Chondrocyte (in vitro differentiated cells): ENCODE measurements at regions not wholly inside any gene's neighbourhood (a gene's known extent, or its start where the extent isn't known, plus 50 kb on each side); places are given as distances from the start of the nearest gene placed in this dataset.

Source experiments
- DNase-seq: peaks from one replicate; pipeline ENCODE4 v3.0.0; 2021; ENCODE audit warnings: mixed read lengths, low spot score
- H3K27ac Mint-ChIP-seq: one replicate; pipeline ENCODE4 v1.8.0; 2021; ENCODE audit warnings: mild to moderate bottlenecking, moderate library complexity, mixed read lengths; ENCODE audit not compliant: unreplicated experiment
- H3K27me3 Mint-ChIP-seq: 2 replicates; pipeline ENCODE4 v1.8.0; 2021; ENCODE audit warnings: low read depth, mixed read lengths
- H3K36me3 Mint-ChIP-seq: 2 replicates; pipeline ENCODE4 v1.8.0; 2021; ENCODE audit warnings: low read depth, mixed read lengths
- H3K4me1 Mint-ChIP-seq: 2 replicates; pipeline ENCODE4 v1.8.0; 2021; ENCODE audit warnings: low read depth, mild to moderate bottlenecking, mixed read lengths
- H3K4me3 Mint-ChIP-seq: one replicate; pipeline ENCODE4 v1.8.0; 2021; ENCODE audit warnings: mild to moderate bottlenecking, moderate library complexity, mixed read lengths; ENCODE audit not compliant: unreplicated experiment
- H3K9me3 Mint-ChIP-seq: 2 replicates; pipeline ENCODE4 v1.8.0; 2021; ENCODE audit warnings: low read depth, mixed read lengths
- TF ChIP-seq, protein P1 (sequence below): fragments of 200-600 bp; sonication (generic); IDR thresholded peaks from 2 replicates; pipeline ENCODE4 v1.5.0; 2021; ENCODE audit warnings: antibody characterized with exemption, mild to moderate bottlenecking, moderate library complexity

DNA sequence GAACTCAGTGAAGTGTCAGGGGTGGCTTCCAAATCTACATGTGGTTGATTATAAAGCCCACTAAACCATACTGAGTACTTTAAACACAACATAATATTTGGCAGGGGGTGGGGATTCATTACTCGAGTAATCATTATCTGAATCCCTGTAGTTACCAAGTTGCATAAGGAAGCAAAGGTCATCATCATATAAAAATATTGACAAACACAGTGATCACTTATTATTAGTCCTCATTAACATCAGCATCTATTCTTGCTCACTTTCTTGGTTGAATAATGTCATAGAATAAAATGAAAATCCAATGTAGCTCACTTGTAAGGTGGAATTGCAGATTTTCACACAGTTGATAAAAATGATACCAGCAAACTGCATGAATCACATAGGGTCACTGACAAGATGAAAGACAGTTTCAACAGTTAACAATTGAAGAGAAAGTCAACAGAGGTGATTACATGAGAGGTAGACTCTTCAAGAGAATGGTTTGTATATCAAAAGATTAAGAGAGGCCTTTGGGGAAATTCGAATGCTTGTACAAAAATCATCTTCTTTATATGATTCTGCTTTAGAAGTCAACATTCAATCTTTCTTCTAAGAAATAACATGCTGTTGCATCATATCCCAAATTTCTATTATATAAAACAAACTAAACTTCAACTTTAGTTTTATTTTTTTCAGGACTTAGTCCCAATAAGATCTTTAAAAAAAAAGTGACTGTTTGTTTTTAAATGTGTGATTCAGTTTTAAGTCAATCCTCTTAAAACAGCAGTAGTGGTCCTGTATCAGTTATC is 185.5 kb upstream of the KLF14 start:
- DNase-seq: no peak
- H3K4me1 Mint-ChIP-seq: peaks cover 75% of the 10 kb centered on the region
- peak overlapping the region; percentile 20 for H3K27ac Mint-ChIP-seq
- H3K4me3 Mint-ChIP-seq: no peak overlapping the region
- no peaks in the 10 kb centered on the region for H3K27me3 Mint-ChIP-seq
- TF ChIP-seq, protein P1, sequence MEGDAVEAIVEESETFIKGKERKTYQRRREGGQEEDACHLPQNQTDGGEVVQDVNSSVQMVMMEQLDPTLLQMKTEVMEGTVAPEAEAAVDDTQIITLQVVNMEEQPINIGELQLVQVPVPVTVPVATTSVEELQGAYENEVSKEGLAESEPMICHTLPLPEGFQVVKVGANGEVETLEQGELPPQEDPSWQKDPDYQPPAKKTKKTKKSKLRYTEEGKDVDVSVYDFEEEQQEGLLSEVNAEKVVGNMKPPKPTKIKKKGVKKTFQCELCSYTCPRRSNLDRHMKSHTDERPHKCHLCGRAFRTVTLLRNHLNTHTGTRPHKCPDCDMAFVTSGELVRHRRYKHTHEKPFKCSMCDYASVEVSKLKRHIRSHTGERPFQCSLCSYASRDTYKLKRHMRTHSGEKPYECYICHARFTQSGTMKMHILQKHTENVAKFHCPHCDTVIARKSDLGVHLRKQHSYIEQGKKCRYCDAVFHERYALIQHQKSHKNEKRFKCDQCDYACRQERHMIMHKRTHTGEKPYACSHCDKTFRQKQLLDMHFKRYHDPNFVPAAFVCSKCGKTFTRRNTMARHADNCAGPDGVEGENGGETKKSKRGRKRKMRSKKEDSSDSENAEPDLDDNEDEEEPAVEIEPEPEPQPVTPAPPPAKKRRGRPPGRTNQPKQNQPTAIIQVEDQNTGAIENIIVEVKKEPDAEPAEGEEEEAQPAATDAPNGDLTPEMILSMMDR: no peak
- H3K36me3 Mint-ChIP-seq: no peaks in the 10 kb centered on the region
- H3K9me3 Mint-ChIP-seq: no peaks in the 10 kb centered on the region

DNA sequence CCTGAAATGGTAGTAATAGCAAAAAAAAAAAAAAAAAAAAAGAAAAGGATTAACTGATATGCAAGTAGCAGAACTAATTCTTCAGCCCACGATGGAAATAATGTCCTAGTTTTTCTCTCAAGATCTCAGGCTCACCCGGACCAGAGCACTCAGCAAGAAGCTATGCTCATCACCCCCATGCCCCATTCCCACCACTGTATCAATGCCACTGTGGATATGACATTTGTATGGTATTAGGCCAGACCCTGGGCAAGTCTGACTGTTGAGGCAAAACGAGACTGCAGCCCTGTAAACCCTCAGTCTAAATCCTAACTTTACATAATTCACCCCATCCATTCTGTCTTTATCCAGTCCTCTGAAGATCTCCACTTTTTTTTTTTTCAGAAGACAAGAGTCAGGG is 186.1 kb upstream of the KLF14 start:
- Mint-ChIP-seq H3K27ac (peak overlapping the region; percentile 37), H3K4me1 (peaks cover 70% of the 10 kb centered on the region), H3K4me3 (no peak overlapping the region), H3K9me3 (no peaks in the 10 kb centered on the region), H3K36me3 (no peaks in the 10 kb centered on the region), H3K27me3 (no peaks in the 10 kb centered on the region)
- no peak for DNase-seq
- TF ChIP-seq, protein P1: no peak

DNA sequence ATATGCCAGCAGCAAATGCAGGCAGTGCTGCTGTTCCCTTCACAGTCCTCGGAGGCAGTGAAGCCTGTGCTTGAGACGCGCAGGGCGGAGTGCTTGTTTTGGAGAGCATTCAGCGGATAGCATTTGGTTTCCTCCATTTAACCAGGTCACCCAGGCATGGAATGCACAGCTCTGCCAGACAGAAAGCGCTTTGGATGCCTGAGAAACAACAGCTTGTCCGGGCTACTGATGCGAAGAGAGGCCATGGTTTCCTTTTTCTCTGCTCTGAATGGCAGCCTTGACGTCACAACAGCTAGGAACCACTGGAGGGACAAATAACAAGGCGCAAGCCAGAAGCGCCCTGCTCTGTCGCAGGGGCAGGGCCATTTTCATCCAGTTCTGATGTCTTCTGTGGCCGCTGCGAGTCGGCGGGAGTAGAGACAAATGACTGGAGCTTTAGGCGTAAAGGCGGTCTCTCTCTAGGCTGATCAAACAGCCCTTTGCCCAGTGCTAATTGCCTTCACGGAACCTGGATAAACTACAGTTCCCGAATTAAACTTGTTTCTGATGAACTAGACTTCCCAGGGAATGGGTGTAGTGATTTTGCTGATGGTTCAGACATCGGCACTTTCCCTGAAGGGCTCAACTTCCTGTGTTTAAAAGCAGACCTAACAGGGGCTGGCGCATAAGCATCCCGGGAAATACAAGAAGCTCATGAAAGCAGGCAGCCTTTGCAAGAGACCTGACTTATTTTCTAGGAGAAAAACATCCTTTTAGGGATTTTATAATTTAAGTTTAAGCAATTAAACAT is 187.6 kb upstream of the KLF14 start:
- peak overlapping the region; percentile 50 for H3K4me3 Mint-ChIP-seq
- H3K9me3 Mint-ChIP-seq: no peaks in the 10 kb centered on the region
- no peaks in the 10 kb centered on the region for H3K36me3 Mint-ChIP-seq
- DNase-seq: no peak
- H3K27ac Mint-ChIP-seq: peak overlapping the region; percentile 90
- H3K4me1 Mint-ChIP-seq: peaks cover 55% of the 10 kb centered on the region
- TF ChIP-seq, protein P1: no peak
- H3K27me3 Mint-ChIP-seq: no peaks in the 10 kb centered on the region

GRCh38 chr7:130922206-130923112 is 188.5 kb upstream of the KLF14 start:
- no peak overlapping the region for H3K27ac Mint-ChIP-seq
- H3K27me3 Mint-ChIP-seq: no peaks in the 10 kb centered on the region
- H3K9me3 Mint-ChIP-seq: no peaks in the 10 kb centered on the region
- no peak for DNase-seq
- H3K4me1 Mint-ChIP-seq: peaks cover 50% of the 10 kb centered on the region
- H3K36me3 Mint-ChIP-seq: peaks cover 4% of the 10 kb centered on the region
- H3K4me3 Mint-ChIP-seq: no peak overlapping the region
- TF ChIP-seq, protein P1: no peak

DNA sequence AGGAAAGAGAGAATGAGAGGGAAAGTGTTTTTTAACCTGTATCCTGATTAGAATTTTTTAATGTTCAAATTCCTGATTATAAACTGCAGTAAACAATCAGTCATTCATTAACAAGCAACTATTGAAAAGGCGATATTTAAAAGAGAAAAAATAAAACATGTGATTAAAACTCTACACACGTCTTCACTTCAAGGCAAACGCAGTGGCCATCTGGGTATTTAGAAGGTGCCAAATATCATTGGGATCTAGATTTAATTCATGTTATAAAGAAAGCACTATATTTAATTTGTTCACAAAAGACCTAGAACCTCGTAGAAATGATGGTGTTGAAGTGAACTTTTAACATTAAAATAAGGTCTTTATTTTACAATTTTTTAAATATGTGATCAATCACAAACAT is 189.4 kb upstream of the KLF14 start:
- DNase-seq: no peak
- Mint-ChIP-seq H3K36me3 (peaks cover 5% of the 10 kb centered on the region), H3K27ac (no peak overlapping the region), H3K9me3 (no peaks in the 10 kb centered on the region), H3K27me3 (no peaks in the 10 kb centered on the region), H3K4me3 (no peak overlapping the region), H3K4me1 (peaks cover 41% of the 10 kb centered on the region)
- TF ChIP-seq, protein P1: no peak
